ENCODE measurements at regions not wholly inside any gene's neighbourhood (a gene's known extent, or its start where the extent isn't known, plus 50 kb on each side); places are given as distances from the start of the nearest gene placed in this dataset.

- no peak for DNase-seq
- no peaks in the 10 kb centered on the region for H3K36me3 ChIP-seq (ENCODE audit: control insufficient read depth, insufficient read depth, low read length)
- H3K27me3 ChIP-seq (replicated peaks; ENCODE audit: control insufficient read depth, insufficient read depth, low read length, poor library complexity, severe bottlenecking), result no peaks in the 10 kb centered on the region
- H3K9me3 ChIP-seq (ENCODE audit: control insufficient read depth, low read length), result no peaks in the 10 kb centered on the region
- no peaks in the 10 kb centered on the region for H3K4me1 ChIP-seq (ENCODE audit: control insufficient read depth, insufficient read depth, low read length, poor library complexity, severe bottlenecking)
- H3K4me3 ChIP-seq (ENCODE audit: insufficient read depth, low read depth, low read length, poor library complexity, severe bottlenecking), result no peak overlapping the region
- H3K27ac ChIP-seq (ENCODE audit: insufficient read depth, low read length, poor library complexity, severe bottlenecking), result no peak overlapping the region
These were observed 313.2 kb downstream of the TFAP2A start for GRCh38 chr6:10101551-10102252.

- H3K27me3 ChIP-seq (replicated peaks; ENCODE audit: control insufficient read depth, insufficient read depth, low read length, poor library complexity, severe bottlenecking), result no peaks in the 10 kb centered on the region
- no peak for DNase-seq
- no peak overlapping the region for H3K27ac ChIP-seq (ENCODE audit: insufficient read depth, low read length, poor library complexity, severe bottlenecking)
- no peaks in the 10 kb centered on the region for H3K4me1 ChIP-seq (ENCODE audit: control insufficient read depth, insufficient read depth, low read length, poor library complexity, severe bottlenecking)
- H3K36me3 ChIP-seq (ENCODE audit: control insufficient read depth, insufficient read depth, low read length), result no peaks in the 10 kb centered on the region
- H3K9me3 ChIP-seq (ENCODE audit: control insufficient read depth, low read length), result no peaks in the 10 kb centered on the region
- H3K4me3 ChIP-seq (ENCODE audit: insufficient read depth, low read depth, low read length, poor library complexity, severe bottlenecking), result no peak overlapping the region
These were observed 315.2 kb downstream of the TFAP2A start for GRCh38 chr6:10099529-10100140.

GRCh38 chr6:10098756-10099528 is 315.9 kb downstream of the TFAP2A start:
- Histone ChIP-seq H3K27ac (ENCODE audit: insufficient read depth, low read length, poor library complexity, severe bottlenecking) (no peak overlapping the region), H3K4me1 (ENCODE audit: control insufficient read depth, insufficient read depth, low read length, poor library complexity, severe bottlenecking) (no peaks in the 10 kb centered on the region), H3K36me3 (ENCODE audit: control insufficient read depth, insufficient read depth, low read length) (no peaks in the 10 kb centered on the region), H3K9me3 (ENCODE audit: control insufficient read depth, low read length) (no peaks in the 10 kb centered on the region), H3K27me3 (replicated peaks; ENCODE audit: control insufficient read depth, insufficient read depth, low read length, poor library complexity, severe bottlenecking) (no peaks in the 10 kb centered on the region), H3K4me3 (ENCODE audit: insufficient read depth, low read depth, low read length, poor library complexity, severe bottlenecking) (no peak overlapping the region)
- DNase-seq, result no peak

GRCh38 chr6:10093282-10093681 is 321.6 kb downstream of the TFAP2A start:
- no peaks in the 10 kb centered on the region for H3K4me1 ChIP-seq (ENCODE audit: control insufficient read depth, insufficient read depth, low read length, poor library complexity, severe bottlenecking)
- no peaks in the 10 kb centered on the region for H3K9me3 ChIP-seq (ENCODE audit: control insufficient read depth, low read length)
- DNase-seq, result no peak
- no peak overlapping the region for H3K27ac ChIP-seq (ENCODE audit: insufficient read depth, low read length, poor library complexity, severe bottlenecking)
- H3K27me3 ChIP-seq (replicated peaks; ENCODE audit: control insufficient read depth, insufficient read depth, low read length, poor library complexity, severe bottlenecking), result no peaks in the 10 kb centered on the region
- no peak overlapping the region for H3K4me3 ChIP-seq (ENCODE audit: insufficient read depth, low read depth, low read length, poor library complexity, severe bottlenecking)
- no peaks in the 10 kb centered on the region for H3K36me3 ChIP-seq (ENCODE audit: control insufficient read depth, insufficient read depth, low read length)

- Histone ChIP-seq H3K36me3 (ENCODE audit: control insufficient read depth, insufficient read depth, low read length) (no peaks in the 10 kb centered on the region), H3K9me3 (ENCODE audit: control insufficient read depth, low read length) (no peaks in the 10 kb centered on the region), H3K27ac (ENCODE audit: insufficient read depth, low read length, poor library complexity, severe bottlenecking) (no peak overlapping the region), H3K4me3 (ENCODE audit: insufficient read depth, low read depth, low read length, poor library complexity, severe bottlenecking) (no peak overlapping the region), H3K27me3 (replicated peaks; ENCODE audit: control insufficient read depth, insufficient read depth, low read length, poor library complexity, severe bottlenecking) (no peaks in the 10 kb centered on the region), H3K4me1 (ENCODE audit: control insufficient read depth, insufficient read depth, low read length, poor library complexity, severe bottlenecking) (no peaks in the 10 kb centered on the region)
- DNase-seq, result no peak
These were observed 330.5 kb downstream of the TFAP2A start for GRCh38 chr6:10084111-10084986.

GRCh38 chr6:10082385-10082784 is 332.5 kb downstream of the TFAP2A start:
- Histone ChIP-seq H3K27ac (ENCODE audit: insufficient read depth, low read length, poor library complexity, severe bottlenecking) (no peak overlapping the region), H3K36me3 (ENCODE audit: control insufficient read depth, insufficient read depth, low read length) (no peaks in the 10 kb centered on the region), H3K27me3 (replicated peaks; ENCODE audit: control insufficient read depth, insufficient read depth, low read length, poor library complexity, severe bottlenecking) (no peaks in the 10 kb centered on the region), H3K4me3 (ENCODE audit: insufficient read depth, low read depth, low read length, poor library complexity, severe bottlenecking) (no peak overlapping the region), H3K4me1 (ENCODE audit: control insufficient read depth, insufficient read depth, low read length, poor library complexity, severe bottlenecking) (no peaks in the 10 kb centered on the region), H3K9me3 (ENCODE audit: control insufficient read depth, low read length) (no peaks in the 10 kb centered on the region)
- DNase-seq, result no peak

GRCh38 chr6:10081957-10082356 is 332.9 kb downstream of the TFAP2A start:
- no peaks in the 10 kb centered on the region for H3K27me3 ChIP-seq (replicated peaks; ENCODE audit: control insufficient read depth, insufficient read depth, low read length, poor library complexity, severe bottlenecking)
- H3K4me1 ChIP-seq (ENCODE audit: control insufficient read depth, insufficient read depth, low read length, poor library complexity, severe bottlenecking), result no peaks in the 10 kb centered on the region
- no peaks in the 10 kb centered on the region for H3K9me3 ChIP-seq (ENCODE audit: control insufficient read depth, low read length)
- no peaks in the 10 kb centered on the region for H3K36me3 ChIP-seq (ENCODE audit: control insufficient read depth, insufficient read depth, low read length)
- H3K4me3 ChIP-seq (ENCODE audit: insufficient read depth, low read depth, low read length, poor library complexity, severe bottlenecking), result no peak overlapping the region
- no peak for DNase-seq
- H3K27ac ChIP-seq (ENCODE audit: insufficient read depth, low read length, poor library complexity, severe bottlenecking), result no peak overlapping the region

GRCh38 chr6:10081075-10081474 is 333.8 kb downstream of the TFAP2A start:
- Histone ChIP-seq H3K27me3 (replicated peaks; ENCODE audit: control insufficient read depth, insufficient read depth, low read length, poor library complexity, severe bottlenecking) (no peaks in the 10 kb centered on the region), H3K27ac (ENCODE audit: insufficient read depth, low read length, poor library complexity, severe bottlenecking) (no peak overlapping the region), H3K4me1 (ENCODE audit: control insufficient read depth, insufficient read depth, low read length, poor library complexity, severe bottlenecking) (no peaks in the 10 kb centered on the region), H3K36me3 (ENCODE audit: control insufficient read depth, insufficient read depth, low read length) (no peaks in the 10 kb centered on the region), H3K9me3 (ENCODE audit: control insufficient read depth, low read length) (no peaks in the 10 kb centered on the region), H3K4me3 (ENCODE audit: insufficient read depth, low read depth, low read length, poor library complexity, severe bottlenecking) (no peak overlapping the region)
- DNase-seq, result no peak

- H3K27me3 ChIP-seq (replicated peaks; ENCODE audit: control insufficient read depth, insufficient read depth, low read length, poor library complexity, severe bottlenecking), result no peaks in the 10 kb centered on the region
- no peak overlapping the region for H3K27ac ChIP-seq (ENCODE audit: insufficient read depth, low read length, poor library complexity, severe bottlenecking)
- H3K36me3 ChIP-seq (ENCODE audit: control insufficient read depth, insufficient read depth, low read length), result no peaks in the 10 kb centered on the region
- DNase-seq, result no peak
- no peaks in the 10 kb centered on the region for H3K4me1 ChIP-seq (ENCODE audit: control insufficient read depth, insufficient read depth, low read length, poor library complexity, severe bottlenecking)
- H3K9me3 ChIP-seq (ENCODE audit: control insufficient read depth, low read length), result no peaks in the 10 kb centered on the region
- no peak overlapping the region for H3K4me3 ChIP-seq (ENCODE audit: insufficient read depth, low read depth, low read length, poor library complexity, severe bottlenecking)
These were observed 334.3 kb downstream of the TFAP2A start for GRCh38 chr6:10080561-10080960.
